ENCODE measurements at regions not wholly inside any gene's neighbourhood (a gene's known extent, or its start where the extent isn't known, plus 50 kb on each side); places are given as distances from the start of the nearest gene placed in this dataset.

GRCh38 chr16:5330058-5330457 is 232.5 kb upstream of the EEF2KMT start:
- no peaks in the 10 kb centered on the region for H3K4me1 ChIP-seq
- DNase-seq (no peak), ATAC-seq (no peak)
- TF ChIP-seq POLR2A (IDR thresholded peaks at IDR 0.05) (no peak), CTCF (IDR thresholded peaks at IDR 0.05 in 4 of 5, conservative IDR thresholded peaks at IDR 0.05 in 1 of 5) (no peak)
- H3K27me3 ChIP-seq = no peaks in the 10 kb centered on the region
- in situ Hi-C loops (cut with MboI; ENCODE audit: low sequenced_read_pairs in 4 of 4) = no loop called here
- no peaks in the 10 kb centered on the region for H3K9me3 ChIP-seq
- H3K27ac ChIP-seq = no peak overlapping the region
- no peaks in the 10 kb centered on the region for H3K36me3 ChIP-seq
- H3K4me3 ChIP-seq = no peak overlapping the region
- intact Hi-C loops (cut with DNase I; ENCODE audit: low total_unique reads) = no loop called here

GRCh38 chr16:5328546-5328945 is 231.0 kb upstream of the EEF2KMT start:
- ATAC-seq = no peak
- in situ Hi-C loops (cut with MboI; ENCODE audit: low sequenced_read_pairs in 4 of 4) = no loop called here
- no peaks in the 10 kb centered on the region for H3K27me3 ChIP-seq

GRCh38 chr16:5326395-5326794 is 228.8 kb upstream of the EEF2KMT start:
- no peak overlapping the region for H3K4me3 ChIP-seq
- TF ChIP-seq POLR2A (IDR thresholded peaks at IDR 0.05) (no peak), CTCF (IDR thresholded peaks at IDR 0.05 in 4 of 5, conservative IDR thresholded peaks at IDR 0.05 in 1 of 5) (no peak)
- in situ Hi-C loops (cut with MboI; ENCODE audit: low sequenced_read_pairs in 4 of 4) (no loop called here), intact Hi-C loops (cut with DNase I; ENCODE audit: low total_unique reads) (no loop called here)
- H3K4me1 ChIP-seq = no peaks in the 10 kb centered on the region
- DNase-seq (no peak), ATAC-seq (no peak)
- no peaks in the 10 kb centered on the region for H3K36me3 ChIP-seq
- H3K9me3 ChIP-seq = no peaks in the 10 kb centered on the region
- H3K27me3 ChIP-seq = no peaks in the 10 kb centered on the region
- no peak overlapping the region for H3K27ac ChIP-seq

More at GRCh38 chr16:5328546-5328945, 231.0 kb upstream of the EEF2KMT start:
- no peaks in the 10 kb centered on the region for H3K4me1 ChIP-seq
- no peak overlapping the region for H3K4me3 ChIP-seq
- no peaks in the 10 kb centered on the region for H3K9me3 ChIP-seq
- intact Hi-C loops (cut with DNase I; ENCODE audit: low total_unique reads) = no loop called here
- no peaks in the 10 kb centered on the region for H3K36me3 ChIP-seq
- TF ChIP-seq POLR2A (IDR thresholded peaks at IDR 0.05) = no peak
- TF ChIP-seq CTCF (IDR thresholded peaks at IDR 0.05 in 4 of 5, conservative IDR thresholded peaks at IDR 0.05 in 1 of 5) = no peak
- DNase-seq = no peak
- H3K27ac ChIP-seq = no peak overlapping the region

GRCh38 chr16:5325932-5326331 is 228.3 kb upstream of the EEF2KMT start:
- ATAC-seq = no peak
- in situ Hi-C loops (cut with MboI; ENCODE audit: low sequenced_read_pairs in 4 of 4) = no loop called here
- DNase-seq = no peak
- Histone ChIP-seq H3K27ac (no peak overlapping the region), H3K36me3 (no peaks in the 10 kb centered on the region), H3K27me3 (no peaks in the 10 kb centered on the region), H3K4me1 (no peaks in the 10 kb centered on the region), H3K9me3 (no peaks in the 10 kb centered on the region), H3K4me3 (no peak overlapping the region)
- TF ChIP-seq POLR2A (IDR thresholded peaks at IDR 0.05) (no peak), CTCF (IDR thresholded peaks at IDR 0.05 in 4 of 5, conservative IDR thresholded peaks at IDR 0.05 in 1 of 5) (no peak)
- intact Hi-C loops (cut with DNase I; ENCODE audit: low total_unique reads) = no loop called here
